ENCODE measurements at regions not wholly inside any gene's neighbourhood (a gene's known extent, or its start where the extent isn't known, plus 50 kb on each side); places are given as distances from the start of the nearest gene placed in this dataset.

DNA sequence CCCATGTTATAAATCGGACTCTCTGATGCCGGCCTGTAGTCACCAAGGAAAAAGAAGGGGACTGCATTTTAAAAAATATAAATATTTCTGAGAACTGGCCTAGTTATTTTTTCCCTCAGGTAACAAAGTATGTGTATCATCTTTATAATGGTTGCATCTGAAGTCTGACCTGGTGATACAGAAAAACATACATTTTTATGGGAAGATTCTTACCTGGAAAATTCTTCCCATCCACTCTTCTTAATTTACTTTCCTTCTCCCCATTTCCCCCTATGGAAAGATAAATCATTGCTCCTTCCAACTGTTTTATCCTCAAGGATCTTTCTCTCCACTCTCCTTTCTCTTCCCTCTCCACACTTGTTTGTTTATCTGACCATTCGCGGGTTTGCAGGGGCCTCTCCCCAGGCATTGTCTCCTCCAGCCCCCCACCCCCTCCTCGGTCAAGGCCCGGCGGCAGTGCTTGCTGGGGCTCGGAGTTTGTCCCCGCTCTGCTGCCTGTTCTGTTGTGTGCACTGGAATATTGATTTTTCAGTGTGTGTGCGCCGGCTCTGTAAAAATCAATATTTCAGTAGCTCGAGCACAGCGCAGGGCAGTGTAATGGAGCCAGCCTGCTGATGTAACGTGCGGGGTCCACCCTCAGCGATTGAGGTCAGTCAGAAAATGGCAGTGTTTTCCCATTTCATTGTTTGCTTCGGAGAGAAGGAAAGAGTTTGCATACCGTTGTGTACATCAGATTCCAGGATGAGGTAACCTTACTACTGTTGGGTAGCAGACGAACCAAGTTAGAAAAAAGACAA, 199.5 kb upstream of the NFE2L3 start:
- H3K9ac ChIP-seq (ENCODE audit: low read length) = peak overlapping the region; percentile 44
- H2BK5ac ChIP-seq (ENCODE audit: low read length) = no peak overlapping the region
- peaks cover 6% of the 10 kb centered on the region for H3K79me1 ChIP-seq (ENCODE audit: low read length)
- no peak overlapping the region for H3K27ac ChIP-seq (ENCODE audit: low read depth, low read length)
- H2BK120ac ChIP-seq (ENCODE audit: low read depth, low read length) = no peak overlapping the region
- peak; percentile 34 for DNase-seq
- H3K4me2 ChIP-seq (ENCODE audit: low read length) = peak overlapping the region; percentile 11
- peaks cover 2% of the 10 kb centered on the region for H3K79me2 ChIP-seq (ENCODE audit: control insufficient read depth, insufficient read depth, low read length)
- no peak overlapping the region for H2AK5ac ChIP-seq (ENCODE audit: low read length)
- no peaks in the 10 kb centered on the region for H3K36me3 ChIP-seq (ENCODE audit: control insufficient read depth, insufficient read depth, low read length)
- H4K5ac ChIP-seq (ENCODE audit: low read length) = no peak overlapping the region
- H2BK15ac ChIP-seq (replicated peaks; ENCODE audit: low read depth) = no peak overlapping the region
- H3K56ac ChIP-seq (ENCODE audit: low read length) = peak overlapping the region; percentile 79
- no peak overlapping the region for H4K8ac ChIP-seq (ENCODE audit: low read depth, low read length)
- peaks cover 7% of the 10 kb centered on the region for H3K4me1 ChIP-seq (ENCODE audit: control insufficient read depth, low read depth, low read length)
- no peaks in the 10 kb centered on the region for H3K27me3 ChIP-seq (ENCODE audit: insufficient read depth, low read length, poor library complexity)
- peak overlapping the region; percentile 56 for H3K4ac ChIP-seq (ENCODE audit: low read depth, low read length)
- no CpG with 5 or more reads among the region's 19 CpGs for WGBS (ENCODE audit: extremely low coverage, insufficient coverage, low lambda C conversion rate)
- no peak overlapping the region for H3K4me3 ChIP-seq (ENCODE audit: low read length)
- H3K18ac ChIP-seq (ENCODE audit: low read length) = peak overlapping the region; percentile 62
- no peak overlapping the region for H3K23ac ChIP-seq (ENCODE audit: low read length)

DNA sequence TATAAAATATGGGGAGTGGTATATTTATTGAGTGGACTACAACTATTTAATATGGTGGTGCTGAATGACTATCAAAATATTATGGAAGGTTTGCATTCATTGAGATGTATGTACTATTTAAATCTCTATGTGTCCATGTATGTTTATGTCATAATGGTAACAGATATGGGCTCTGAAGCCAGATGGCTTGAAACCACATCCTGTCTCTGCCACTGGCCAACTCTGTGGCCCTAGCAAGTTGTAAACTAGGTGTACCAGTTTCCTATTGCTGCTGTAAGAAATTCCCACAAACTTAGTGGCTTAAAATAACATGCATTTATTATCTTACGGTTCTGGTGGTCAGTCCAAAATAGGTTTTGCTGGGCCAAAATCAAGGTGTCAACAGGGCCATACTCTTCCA, 198.1 kb upstream of the NFE2L3 start:
- no peak overlapping the region for H2BK5ac ChIP-seq (ENCODE audit: low read length)
- H3K4me2 ChIP-seq (ENCODE audit: low read length) = no peak overlapping the region
- no peak overlapping the region for H4K5ac ChIP-seq (ENCODE audit: low read length)
- H3K18ac ChIP-seq (ENCODE audit: low read length) = no peak overlapping the region
- no peak overlapping the region for H3K56ac ChIP-seq (ENCODE audit: low read length)
- no peaks in the 10 kb centered on the region for H3K27me3 ChIP-seq (ENCODE audit: insufficient read depth, low read length, poor library complexity)
- no peak overlapping the region for H2AK5ac ChIP-seq (ENCODE audit: low read length)
- H3K9ac ChIP-seq (ENCODE audit: low read length) = no peak overlapping the region
- H3K23ac ChIP-seq (ENCODE audit: low read length) = no peak overlapping the region
- no peaks in the 10 kb centered on the region for H3K36me3 ChIP-seq (ENCODE audit: control insufficient read depth, insufficient read depth, low read length)
- H2BK15ac ChIP-seq (replicated peaks; ENCODE audit: low read depth) = no peak overlapping the region
- H3K4me1 ChIP-seq (ENCODE audit: control insufficient read depth, low read depth, low read length) = peaks cover 7% of the 10 kb centered on the region
- peaks cover 2% of the 10 kb centered on the region for H3K79me2 ChIP-seq (ENCODE audit: control insufficient read depth, insufficient read depth, low read length)
- no peak for DNase-seq
- no peak overlapping the region for H3K4me3 ChIP-seq (ENCODE audit: low read length)
- H3K27ac ChIP-seq (ENCODE audit: low read depth, low read length) = no peak overlapping the region
- no peak overlapping the region for H4K8ac ChIP-seq (ENCODE audit: low read depth, low read length)
- H2BK120ac ChIP-seq (ENCODE audit: low read depth, low read length) = no peak overlapping the region
- no CpG with 5 or more reads among the region's 1 CpG for WGBS (ENCODE audit: extremely low coverage, insufficient coverage, low lambda C conversion rate)
- H3K4ac ChIP-seq (ENCODE audit: low read depth, low read length) = no peak overlapping the region
- peaks cover 2% of the 10 kb centered on the region for H3K79me1 ChIP-seq (ENCODE audit: low read length)

DNA sequence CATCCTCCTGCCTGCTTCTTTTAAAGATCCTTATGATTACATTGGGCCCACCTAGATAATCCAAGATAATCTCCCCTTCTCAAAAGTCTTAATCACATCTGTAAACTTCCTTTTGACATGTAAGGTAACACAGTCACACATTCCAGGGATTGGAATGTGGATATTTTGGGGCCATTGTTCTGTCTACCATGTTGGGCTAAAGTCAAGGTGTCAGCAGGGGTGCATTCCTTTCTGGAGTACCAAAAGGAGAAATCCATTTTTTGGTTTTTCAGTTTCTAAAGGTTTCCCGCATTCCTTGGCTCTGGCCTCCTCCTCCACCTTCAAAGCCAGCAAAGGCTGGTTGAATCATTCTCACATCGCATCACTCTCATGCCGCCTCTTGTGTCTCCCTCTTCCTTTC, 197.6 kb upstream of the NFE2L3 start:
- Histone ChIP-seq H3K56ac (ENCODE audit: low read length) (no peak overlapping the region), H2BK5ac (ENCODE audit: low read length) (no peak overlapping the region), H3K4me3 (ENCODE audit: low read length) (no peak overlapping the region), H3K27me3 (ENCODE audit: insufficient read depth, low read length, poor library complexity) (no peaks in the 10 kb centered on the region), H2BK120ac (ENCODE audit: low read depth, low read length) (no peak overlapping the region), H3K36me3 (ENCODE audit: control insufficient read depth, insufficient read depth, low read length) (no peaks in the 10 kb centered on the region), H3K9ac (ENCODE audit: low read length) (no peak overlapping the region), H2AK5ac (ENCODE audit: low read length) (no peak overlapping the region), H3K79me1 (ENCODE audit: low read length) (no peaks in the 10 kb centered on the region), H3K79me2 (ENCODE audit: control insufficient read depth, insufficient read depth, low read length) (no peaks in the 10 kb centered on the region), H3K18ac (ENCODE audit: low read length) (no peak overlapping the region), H3K23ac (ENCODE audit: low read length) (no peak overlapping the region), H2BK15ac (replicated peaks; ENCODE audit: low read depth) (no peak overlapping the region), H4K8ac (ENCODE audit: low read depth, low read length) (no peak overlapping the region), H3K4me2 (ENCODE audit: low read length) (no peak overlapping the region), H3K4me1 (ENCODE audit: control insufficient read depth, low read depth, low read length) (peaks cover 5% of the 10 kb centered on the region), H3K27ac (ENCODE audit: low read depth, low read length) (no peak overlapping the region), H4K5ac (ENCODE audit: low read length) (no peak overlapping the region), H3K4ac (ENCODE audit: low read depth, low read length) (no peak overlapping the region)
- WGBS (ENCODE audit: extremely low coverage, insufficient coverage, low lambda C conversion rate) = no CpG with 5 or more reads among the region's 3 CpGs
- DNase-seq = peak; percentile 80

DNA sequence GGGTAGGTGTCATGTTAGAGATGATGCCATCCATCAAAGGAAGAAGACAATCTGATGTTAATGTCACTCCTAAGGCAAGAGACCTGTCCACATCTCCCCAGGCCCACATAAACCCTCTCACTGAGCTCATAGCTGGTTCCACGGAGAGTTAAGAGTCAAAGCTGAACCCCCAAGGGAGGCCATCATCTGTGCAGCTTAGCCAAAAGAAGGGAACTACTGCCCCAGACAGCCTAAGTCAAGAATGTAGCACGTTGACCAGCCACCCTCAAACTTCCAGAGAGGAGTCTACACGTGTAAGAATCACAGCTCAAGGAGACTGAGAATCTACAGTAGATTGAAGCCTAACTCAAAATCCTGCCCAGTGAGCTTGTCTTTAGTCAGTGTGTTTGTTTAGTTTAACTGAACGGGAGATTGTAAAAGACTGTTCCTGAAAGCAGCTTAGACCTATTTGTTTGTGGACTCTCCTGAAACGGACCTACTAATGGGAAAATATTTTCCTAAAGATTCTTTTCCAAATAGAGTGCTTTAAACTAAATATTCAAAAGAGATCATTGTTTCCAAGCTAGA, 192.7 kb upstream of the NFE2L3 start:
- no peak overlapping the region for H2AK5ac ChIP-seq (ENCODE audit: low read length)
- no peak overlapping the region for H2BK120ac ChIP-seq (ENCODE audit: low read depth, low read length)
- no peak for DNase-seq
- H3K9ac ChIP-seq (ENCODE audit: low read length) = no peak overlapping the region
- H3K27ac ChIP-seq (ENCODE audit: low read depth, low read length) = no peak overlapping the region
- no peaks in the 10 kb centered on the region for H3K4me1 ChIP-seq (ENCODE audit: control insufficient read depth, low read depth, low read length)
- no peaks in the 10 kb centered on the region for H3K36me3 ChIP-seq (ENCODE audit: control insufficient read depth, insufficient read depth, low read length)
- WGBS (ENCODE audit: extremely low coverage, insufficient coverage, low lambda C conversion rate) = no CpG with 5 or more reads among the region's 5 CpGs
- H3K4me2 ChIP-seq (ENCODE audit: low read length) = no peak overlapping the region
- H3K23ac ChIP-seq (ENCODE audit: low read length) = no peak overlapping the region
- H3K4me3 ChIP-seq (ENCODE audit: low read length) = no peak overlapping the region
- H3K79me2 ChIP-seq (ENCODE audit: control insufficient read depth, insufficient read depth, low read length) = no peaks in the 10 kb centered on the region
- no peaks in the 10 kb centered on the region for H3K27me3 ChIP-seq (ENCODE audit: insufficient read depth, low read length, poor library complexity)
- H3K79me1 ChIP-seq (ENCODE audit: low read length) = no peaks in the 10 kb centered on the region
- no peak overlapping the region for H3K18ac ChIP-seq (ENCODE audit: low read length)
- H3K4ac ChIP-seq (ENCODE audit: low read depth, low read length) = no peak overlapping the region
- H3K56ac ChIP-seq (ENCODE audit: low read length) = no peak overlapping the region
- no peak overlapping the region for H4K8ac ChIP-seq (ENCODE audit: low read depth, low read length)
- H2BK15ac ChIP-seq (replicated peaks; ENCODE audit: low read depth) = no peak overlapping the region
- no peak overlapping the region for H4K5ac ChIP-seq (ENCODE audit: low read length)
- H2BK5ac ChIP-seq (ENCODE audit: low read length) = no peak overlapping the region

DNA sequence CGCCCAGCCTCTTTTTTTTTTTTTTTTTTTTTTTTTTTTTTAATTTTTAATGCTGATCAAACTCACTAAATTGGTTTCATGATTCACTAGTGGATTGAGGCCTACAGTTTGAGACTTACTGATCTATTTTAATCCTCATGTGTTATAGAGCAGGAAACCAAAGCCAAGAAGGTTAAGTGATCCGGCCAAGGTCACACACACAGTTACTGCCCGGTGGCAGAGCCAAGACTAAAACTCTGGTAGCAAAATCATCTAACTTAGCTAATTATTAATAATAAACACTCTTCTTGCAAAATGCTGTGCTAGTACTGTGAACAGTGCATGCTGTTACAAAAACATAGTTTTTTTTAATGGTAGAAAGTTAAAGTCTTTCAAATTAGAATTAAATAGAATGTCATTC, 188.3 kb upstream of the NFE2L3 start:
- no peak overlapping the region for H3K27ac ChIP-seq (ENCODE audit: low read depth, low read length)
- no peak overlapping the region for H2BK120ac ChIP-seq (ENCODE audit: low read depth, low read length)
- no peak overlapping the region for H3K23ac ChIP-seq (ENCODE audit: low read length)
- H4K5ac ChIP-seq (ENCODE audit: low read length) = no peak overlapping the region
- no peak overlapping the region for H3K56ac ChIP-seq (ENCODE audit: low read length)
- no peak overlapping the region for H2AK5ac ChIP-seq (ENCODE audit: low read length)
- no peaks in the 10 kb centered on the region for H3K79me2 ChIP-seq (ENCODE audit: control insufficient read depth, insufficient read depth, low read length)
- no peak overlapping the region for H2BK5ac ChIP-seq (ENCODE audit: low read length)
- no peak overlapping the region for H3K4me2 ChIP-seq (ENCODE audit: low read length)
- DNase-seq = no peak
- no peak overlapping the region for H3K4ac ChIP-seq (ENCODE audit: low read depth, low read length)
- H2BK15ac ChIP-seq (replicated peaks; ENCODE audit: low read depth) = no peak overlapping the region
- H4K8ac ChIP-seq (ENCODE audit: low read depth, low read length) = no peak overlapping the region
- no peak overlapping the region for H3K18ac ChIP-seq (ENCODE audit: low read length)
- H3K27me3 ChIP-seq (ENCODE audit: insufficient read depth, low read length, poor library complexity) = no peaks in the 10 kb centered on the region
- no peaks in the 10 kb centered on the region for H3K79me1 ChIP-seq (ENCODE audit: low read length)
- H3K36me3 ChIP-seq (ENCODE audit: control insufficient read depth, insufficient read depth, low read length) = no peaks in the 10 kb centered on the region
- no peak overlapping the region for H3K4me3 ChIP-seq (ENCODE audit: low read length)
- no peak overlapping the region for H3K9ac ChIP-seq (ENCODE audit: low read length)
- no CpG with 5 or more reads among the region's 3 CpGs for whole genome bisulfite sequencing (ENCODE audit: extremely low coverage, insufficient coverage, low lambda C conversion rate)
- H3K4me1 ChIP-seq (ENCODE audit: control insufficient read depth, low read depth, low read length) = no peaks in the 10 kb centered on the region
